MM.1S (cell line): ENCODE measurements at regions not wholly inside any gene's neighbourhood (a gene's known extent, or its start where the extent isn't known, plus 50 kb on each side); places are given as distances from the start of the nearest gene placed in this dataset.

Experiments used
- DNase-seq: peaks from one replicate; pipeline ENCODE4 v3.0.0-alpha.2; 2015
- H2AFZ ChIP-seq: fragments of 300-600 bp; sonication (generic); 2 replicates; pipeline ENCODE4 v1.6.0; 2016; ENCODE audit warnings: antibody characterized with exemption, low read length
- H3F3A ChIP-seq: fragments of 300-600 bp; sonication (generic); 2 replicates; pipeline ENCODE4 v1.6.1; 2016; ENCODE audit warnings: mild to moderate bottlenecking, antibody characterized with exemption, low read length, moderate library complexity, mixed read lengths; ENCODE audit not compliant: insufficient read depth
- H3K27ac ChIP-seq: fragments of 300-600 bp; sonication (generic); 2 replicates; pipeline ENCODE4 v1.5.1; 2016; ENCODE audit warnings: mild to moderate bottlenecking, low read length
- H3K27me3 ChIP-seq: fragments of 300-600 bp; sonication (generic); replicated peaks from 2 replicates; pipeline ENCODE4 v1.6.0; 2016; ENCODE audit warnings: low read length; ENCODE audit not compliant: insufficient read depth
- H3K36me3 ChIP-seq: fragments of 300-600 bp; sonication (generic); replicated peaks from 2 replicates; pipeline ENCODE4 v1.6.1; 2016; ENCODE audit warnings: mild to moderate bottlenecking, low read length, mixed read lengths; ENCODE audit not compliant: insufficient read depth
- H3K4me1 ChIP-seq: fragments of 300-600 bp; sonication (generic); 2 replicates; pipeline ENCODE4 v1.6.1; 2016; ENCODE audit warnings: low read length, mixed read lengths
- H3K4me2 ChIP-seq: fragments of 300-600 bp; sonication (generic); 2 replicates; pipeline ENCODE4 v1.6.0; 2016; ENCODE audit warnings: low read depth, low read length
- H3K4me3 ChIP-seq: fragments of 300-600 bp; sonication (generic); 2 replicates; pipeline ENCODE4 v1.5.1; 2016; ENCODE audit warnings: low read length, mixed read lengths
- H3K79me2 ChIP-seq: fragments of 300-600 bp; sonication (generic); 2 replicates; pipeline ENCODE4 v1.6.1; 2016; ENCODE audit warnings: mixed run types, low read length, mixed read lengths
- H3K9ac ChIP-seq: fragments of 300-600 bp; sonication (generic); 2 replicates; pipeline ENCODE4 v1.6.1; 2016; ENCODE audit warnings: low read length, mixed read lengths
- H3K9me2 ChIP-seq: fragments of 300-600 bp; sonication (generic); replicated peaks from 2 replicates; pipeline ENCODE4 v1.6.1; 2016; ENCODE audit warnings: mild to moderate bottlenecking, low read length, mixed read lengths; ENCODE audit not compliant: insufficient read depth
- H3K9me3 ChIP-seq: fragments of 300-600 bp; sonication (generic); replicated peaks from 2 replicates; pipeline ENCODE4 v1.6.1; 2016; ENCODE audit warnings: mild to moderate bottlenecking, low read length, mixed read lengths; ENCODE audit not compliant: insufficient read depth
- H4K20me1 ChIP-seq: fragments of 300-600 bp; sonication (generic); 2 replicates; pipeline ENCODE4 v1.6.1; 2016; ENCODE audit warnings: mild to moderate bottlenecking, low read length, moderate library complexity, mixed read lengths; ENCODE audit not compliant: insufficient read depth
- CTCF ChIP-seq: fragments of 300-600 bp; sonication (generic); IDR thresholded peaks from 2 replicates; pipeline ENCODE4 v1.5.1; 2016; ENCODE audit warnings: antibody characterized with exemption, low read length, mixed read lengths
- EZH2 ChIP-seq: fragments of 300-600 bp; sonication (generic); optimal IDR thresholded peaks from 2 replicates; pipeline ENCODE3; 2017; ENCODE audit warnings: low read depth, mild to moderate bottlenecking, antibody characterized with exemption, low read length, mixed read lengths
- EZH2phosphoT487 ChIP-seq: fragments of 300-600 bp; sonication (generic); IDR thresholded peaks from 2 replicates; pipeline ENCODE4 v1.6.1; 2018; ENCODE audit warnings: antibody characterized with exemption, low read length

GRCh38 chr4:119781044-119781443 is 152.4 kb upstream of the PDE5A start:
- peak; percentile 40 for DNase-seq
- peak overlapping the region; percentile 19; the same call in 1 of the 2 replicates for H3K4me2 ChIP-seq
- no peak overlapping the region for H3K4me3 ChIP-seq
- H3F3A ChIP-seq = peaks cover 18% of the 10 kb centered on the region
- no peaks in the 10 kb centered on the region for H3K79me2 ChIP-seq
- H3K9me2 ChIP-seq = no peaks in the 10 kb centered on the region
- no peaks in the 10 kb centered on the region for H3K36me3 ChIP-seq
- TF ChIP-seq EZH2phosphoT487 (no peak), CTCF (no peak), EZH2 (no peak)
- no peak overlapping the region for H3K9ac ChIP-seq
- H3K4me1 ChIP-seq = peaks cover 29% of the 10 kb centered on the region
- no peaks in the 10 kb centered on the region for H3K27me3 ChIP-seq
- H4K20me1 ChIP-seq = no peaks in the 10 kb centered on the region
- H2AFZ ChIP-seq = no peak overlapping the region
- peak overlapping the region; percentile 73; the same call in 1 of the 2 replicates for H3K27ac ChIP-seq
- H3K9me3 ChIP-seq = no peaks in the 10 kb centered on the region

- Histone ChIP-seq H3K36me3 (no peaks in the 10 kb centered on the region), H3K9ac (no peak overlapping the region), H3K27ac (no peak overlapping the region), H3K27me3 (no peaks in the 10 kb centered on the region), H3K9me3 (no peaks in the 10 kb centered on the region), H3F3A (no peaks in the 10 kb centered on the region), H2AFZ (no peak overlapping the region), H3K4me3 (no peak overlapping the region), H3K4me2 (no peak overlapping the region), H3K79me2 (no peaks in the 10 kb centered on the region), H3K4me1 (no peaks in the 10 kb centered on the region), H4K20me1 (no peaks in the 10 kb centered on the region), H3K9me2 (no peaks in the 10 kb centered on the region)
- DNase-seq = no peak
- TF ChIP-seq EZH2 (no peak), CTCF (no peak), EZH2phosphoT487 (no peak)
Measured at GRCh38 chr4:119774840-119775239, 146.2 kb upstream of the PDE5A start.

- TF ChIP-seq CTCF = no peak
- no peak for TF ChIP-seq EZH2phosphoT487
- no peak for TF ChIP-seq EZH2
- Histone ChIP-seq H3K27ac (no peak overlapping the region), H3K27me3 (no peaks in the 10 kb centered on the region), H3K4me2 (no peak overlapping the region), H3K9ac (no peak overlapping the region), H3F3A (no peaks in the 10 kb centered on the region), H3K4me1 (no peaks in the 10 kb centered on the region), H3K9me3 (no peaks in the 10 kb centered on the region), H3K79me2 (no peaks in the 10 kb centered on the region), H2AFZ (no peak overlapping the region), H3K4me3 (no peak overlapping the region), H4K20me1 (no peaks in the 10 kb centered on the region), H3K9me2 (no peaks in the 10 kb centered on the region), H3K36me3 (no peaks in the 10 kb centered on the region)
- no peak for DNase-seq
Measured at GRCh38 chr4:119765951-119766350, 137.3 kb upstream of the PDE5A start.
